ENCODE measurements at regions not wholly inside any gene's neighbourhood (a gene's known extent, or its start where the extent isn't known, plus 50 kb on each side); places are given as distances from the start of the nearest gene placed in this dataset.
"Not testable (repeated sequence)": the region's sequence is repeated elsewhere in the genome, so short reads cannot be mapped to it uniquely, and the experiment has no call there.

DNA sequence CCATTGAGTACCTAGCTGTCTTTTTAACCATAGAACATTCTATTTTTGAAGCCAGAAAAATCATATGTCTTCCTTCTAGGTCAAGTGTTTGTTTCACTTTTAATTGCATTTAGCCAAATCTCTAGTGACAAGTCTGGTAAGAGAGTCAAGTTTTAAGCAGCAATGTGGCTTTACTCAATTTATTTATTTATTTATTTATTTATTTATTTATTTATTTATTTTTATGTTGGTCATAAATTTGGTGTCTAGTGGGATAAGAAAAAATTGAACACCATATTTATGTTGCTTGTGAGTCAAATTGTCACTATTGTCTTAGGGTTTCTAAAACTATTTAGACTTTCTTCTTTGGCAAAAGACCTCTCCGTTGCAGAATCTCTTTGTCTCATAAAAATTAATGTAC, 174.5 kb upstream of the BCHE start:
- DNase-seq = no peak

DNA sequence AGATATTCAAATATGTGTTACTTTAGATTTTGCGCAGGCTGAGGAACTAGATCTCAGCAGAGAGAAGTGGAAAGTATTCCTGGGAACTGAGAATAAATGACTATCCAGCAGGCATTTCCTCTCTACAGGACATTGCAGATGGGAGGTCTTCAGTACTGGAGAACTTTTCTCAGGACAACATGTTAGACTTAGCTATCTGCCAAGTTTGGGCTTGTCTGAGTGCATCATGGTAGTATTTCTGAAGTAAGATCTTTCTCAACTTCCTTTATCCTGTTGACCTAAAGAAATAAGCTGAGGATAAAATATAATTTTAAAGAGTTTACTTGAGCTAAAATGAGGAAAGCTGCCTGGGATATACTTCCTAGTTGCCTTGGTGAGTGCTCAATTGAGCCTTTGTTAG, 167.9 kb upstream of the BCHE start:
- no peak for DNase-seq

DNA sequence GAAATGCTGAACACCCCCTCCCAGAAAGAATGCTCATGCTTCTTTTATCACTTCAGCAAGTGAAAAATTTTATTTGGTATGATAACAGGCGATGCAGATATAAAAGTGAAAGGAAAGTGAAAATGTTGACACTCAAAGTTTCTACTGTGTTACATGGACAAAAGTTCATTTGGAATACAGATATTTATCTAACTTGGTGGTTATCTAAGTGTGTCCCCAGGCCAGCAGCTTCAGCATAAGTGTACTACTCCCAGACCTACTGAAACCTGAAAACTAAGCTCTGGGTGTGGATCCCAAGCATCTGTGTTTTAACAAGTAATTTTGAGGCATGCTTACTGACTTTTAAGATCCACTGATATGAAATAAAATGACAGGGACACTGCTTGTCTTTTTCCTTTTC, 157.1 kb upstream of the BCHE start:
- DNase-seq = no peak

- no peak for DNase-seq
These were observed 147.4 kb upstream of the BCHE start for GRCh38 chr3:165984589-165984988.

DNA sequence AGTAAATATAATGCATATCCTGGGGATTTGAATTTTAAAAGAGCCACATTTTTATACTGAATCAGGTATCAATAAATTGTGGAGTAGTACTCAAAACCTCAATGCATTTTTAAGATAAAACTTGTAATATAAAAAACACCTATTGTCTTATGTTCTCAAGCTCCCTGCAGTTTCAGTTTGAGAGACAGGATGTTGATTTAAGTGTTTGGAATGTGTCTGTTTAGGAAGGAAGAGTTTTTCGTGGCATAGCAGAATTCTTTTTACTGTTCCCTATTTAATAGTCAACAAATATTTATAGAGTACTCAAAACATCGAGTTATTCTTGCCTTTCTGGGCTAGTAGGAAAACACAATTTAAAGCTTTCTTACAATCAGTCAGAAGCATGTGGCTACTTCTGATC, 146.1 kb upstream of the BCHE start:
- no peak for DNase-seq

GRCh38 chr3:165981318-165981717, 144.1 kb upstream of the BCHE start:
- no peak for DNase-seq

DNA sequence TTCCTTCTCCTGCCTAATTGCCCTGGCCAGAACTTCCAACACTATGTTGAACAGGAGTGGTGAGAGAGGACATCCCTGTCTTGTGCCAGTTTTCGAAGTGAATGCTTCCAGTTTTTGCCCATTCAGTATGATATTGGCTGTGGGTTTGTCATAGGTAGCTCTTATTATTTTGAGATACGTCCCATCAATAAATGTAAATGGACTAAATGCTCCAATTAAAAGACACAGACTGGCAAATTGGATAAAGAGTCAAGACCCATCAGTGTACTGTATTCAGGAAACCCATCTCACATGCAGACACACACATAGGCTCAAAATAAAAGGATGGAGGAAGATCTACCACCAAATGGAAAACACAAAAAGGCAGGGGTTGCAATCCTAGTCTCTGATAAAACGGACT, 123.6 kb upstream of the BCHE start:
- not testable (repeated sequence) for DNase-seq

GRCh38 chr3:165954171-165954570, 116.9 kb upstream of the BCHE start:
- no peak for DNase-seq

- no peak for DNase-seq
These were observed 109.1 kb upstream of the BCHE start for GRCh38 chr3:165946360-165946759.

DNA sequence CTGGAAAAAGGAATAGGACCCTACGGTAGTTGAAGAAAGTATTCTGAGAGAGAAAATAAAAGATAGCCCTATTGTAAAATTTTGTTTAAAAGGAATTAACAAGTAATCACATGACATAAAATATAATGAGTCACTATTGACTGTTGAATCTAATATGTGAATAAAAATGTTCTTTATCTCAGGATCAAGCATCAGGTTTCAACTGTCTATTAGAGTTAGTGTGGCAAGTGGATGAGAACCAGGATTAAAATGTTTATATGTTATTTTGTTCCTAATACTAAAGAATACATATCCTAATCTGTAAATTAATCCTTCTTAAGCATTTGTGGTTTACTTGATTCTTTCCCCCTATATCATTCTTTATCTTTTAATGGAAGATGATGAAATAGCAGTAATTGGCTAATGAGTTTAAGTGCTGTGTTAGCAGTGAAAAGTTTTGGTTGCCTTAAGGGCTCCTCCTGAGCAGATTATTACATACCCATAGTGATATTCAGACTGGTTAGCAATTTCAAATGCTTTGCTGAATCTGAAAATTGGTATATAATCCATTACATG, 101.8 kb upstream of the BCHE start:
- DNase-seq = no peak

DNA sequence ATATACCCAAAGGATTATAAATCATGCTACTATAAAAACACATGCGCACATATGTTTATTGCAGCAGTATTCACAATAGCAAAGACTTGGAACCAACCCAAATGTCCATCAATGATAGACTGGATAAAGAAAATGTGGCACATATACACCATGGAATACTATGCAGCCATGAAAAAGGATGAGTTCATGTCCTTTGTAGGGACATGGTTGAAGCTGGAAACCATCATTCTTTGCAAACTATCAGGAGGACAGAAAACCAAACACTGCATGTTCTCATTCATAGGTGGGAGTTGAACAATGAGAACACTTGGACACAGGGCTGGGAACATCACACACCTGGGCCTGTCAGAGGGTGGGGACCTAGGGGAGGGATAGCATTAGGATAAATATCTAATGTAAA, 98.9 kb upstream of the BCHE start:
- DNase-seq = not testable (repeated sequence)

GRCh38 chr3:165924301-165924791, 87.1 kb upstream of the BCHE start:
- DNase-seq = not testable (repeated sequence)

DNA sequence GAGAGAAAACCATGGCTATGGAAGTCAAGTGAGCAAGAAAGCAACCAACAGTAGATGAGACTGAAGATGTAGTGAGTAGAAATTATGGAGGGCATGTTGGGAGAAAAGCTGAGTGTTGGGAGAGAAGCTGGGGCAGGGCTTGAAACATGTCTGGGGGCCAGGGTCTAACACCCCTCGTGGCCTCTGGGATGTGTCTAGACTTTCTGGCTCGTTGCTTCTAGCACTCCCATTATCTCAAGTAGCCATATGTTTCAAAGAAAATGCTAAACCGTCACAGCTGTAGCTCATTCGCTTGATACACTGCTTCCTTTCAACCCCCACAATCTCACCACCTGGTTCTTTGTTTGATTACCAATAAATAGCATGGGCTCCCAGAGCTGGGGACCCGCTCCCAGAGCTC, 83.8 kb upstream of the BCHE start:
- DNase-seq = no peak

DNA sequence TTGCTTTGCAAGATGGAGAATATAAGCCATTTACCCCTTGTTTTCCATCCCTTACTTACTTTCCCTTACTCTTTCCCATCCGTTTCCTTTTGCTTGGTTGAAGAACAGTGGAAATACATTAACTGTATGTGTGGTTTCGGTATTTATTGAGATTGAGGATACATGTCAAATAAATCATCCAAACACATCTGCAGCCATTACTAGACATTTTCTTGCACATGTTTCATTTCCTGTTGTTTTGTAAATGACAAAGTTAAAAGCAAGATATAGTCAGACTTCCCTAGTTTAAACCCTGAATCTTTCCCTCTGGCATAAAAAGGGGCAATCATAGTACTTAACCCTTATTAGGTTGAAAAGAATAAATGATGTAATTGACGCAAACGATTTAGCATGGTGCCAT, 82.1 kb upstream of the BCHE start:
- DNase-seq = no peak

DNA sequence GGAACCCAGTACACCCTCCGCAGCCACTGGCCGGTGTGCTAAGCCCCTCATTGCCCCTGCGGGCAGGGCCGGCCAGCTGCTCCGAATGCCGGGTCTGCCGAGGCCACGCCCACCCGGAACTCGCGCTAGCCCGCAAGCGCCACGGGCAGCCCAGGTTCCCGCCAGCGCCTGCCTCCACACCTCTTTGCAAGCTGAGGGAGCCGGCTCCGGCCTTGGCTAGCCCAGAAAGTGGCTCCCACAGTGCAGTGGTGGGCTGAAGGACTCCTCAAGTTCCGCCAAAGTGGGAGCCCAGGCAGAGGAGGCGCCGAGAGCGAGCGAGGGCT, 81.4 kb upstream of the BCHE start:
- no peak for DNase-seq

DNA sequence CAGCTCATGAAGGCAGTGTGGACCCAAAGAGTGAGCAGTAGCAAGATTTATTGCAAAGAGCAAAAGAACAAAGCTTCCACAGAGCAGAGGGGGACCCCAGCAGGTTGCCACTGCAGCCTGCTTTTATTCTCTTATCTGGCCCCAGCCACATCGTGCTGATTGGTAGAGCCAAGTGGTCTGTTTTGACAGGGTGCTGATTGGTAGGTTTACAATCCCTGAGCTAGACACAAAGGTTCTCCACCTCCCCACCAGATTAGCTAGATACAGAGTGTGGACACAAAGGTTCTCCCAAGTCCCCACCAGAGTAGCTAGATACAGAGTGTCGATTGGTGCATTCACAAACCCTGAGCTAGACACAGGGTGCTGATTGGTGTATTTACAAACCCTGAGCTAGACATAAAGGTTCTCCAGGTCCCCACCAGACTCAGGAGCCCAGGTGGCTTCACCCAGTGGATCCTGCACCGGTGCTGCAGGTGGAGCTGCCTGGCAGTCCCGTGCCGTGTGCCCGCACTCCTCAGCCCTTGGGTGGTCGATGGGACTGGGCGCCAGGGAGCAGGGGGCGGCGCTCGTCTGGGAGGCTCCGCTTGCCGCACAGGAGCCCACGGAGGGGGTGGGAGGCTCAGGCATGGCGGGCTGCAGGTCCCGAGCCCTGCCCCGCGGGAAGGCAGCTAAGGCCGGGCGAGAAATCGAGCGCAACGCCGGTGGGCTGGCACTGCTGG, 80.9 kb upstream of the BCHE start:
- not testable (repeated sequence) for DNase-seq

DNA sequence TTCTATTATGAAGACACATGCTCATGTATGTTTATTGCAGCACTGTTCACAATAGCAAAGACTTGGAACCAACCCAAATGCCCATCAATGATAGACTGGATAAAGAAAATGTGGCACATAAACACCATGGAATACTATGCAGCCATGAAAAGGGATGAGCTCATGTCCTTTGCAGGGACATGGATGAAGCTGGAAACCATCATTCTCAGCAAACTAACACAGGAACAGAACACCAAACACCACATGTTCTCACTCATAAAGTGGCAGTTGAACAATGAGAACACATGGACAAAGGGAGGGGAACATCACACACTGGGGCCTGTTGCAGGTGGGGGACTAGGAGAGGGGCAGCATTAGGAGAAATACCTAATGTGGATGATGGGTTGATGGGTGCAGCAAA, 77.9 kb upstream of the BCHE start:
- DNase-seq = not testable (repeated sequence)

GRCh38 chr3:165903885-165904630, 66.8 kb upstream of the BCHE start:
- no peak for DNase-seq

- no peak for DNase-seq
These were observed 61.8 kb upstream of the BCHE start for GRCh38 chr3:165899066-165899465.

- no peak for DNase-seq
These were observed 59.9 kb upstream of the BCHE start for GRCh38 chr3:165897137-165897536.

DNA sequence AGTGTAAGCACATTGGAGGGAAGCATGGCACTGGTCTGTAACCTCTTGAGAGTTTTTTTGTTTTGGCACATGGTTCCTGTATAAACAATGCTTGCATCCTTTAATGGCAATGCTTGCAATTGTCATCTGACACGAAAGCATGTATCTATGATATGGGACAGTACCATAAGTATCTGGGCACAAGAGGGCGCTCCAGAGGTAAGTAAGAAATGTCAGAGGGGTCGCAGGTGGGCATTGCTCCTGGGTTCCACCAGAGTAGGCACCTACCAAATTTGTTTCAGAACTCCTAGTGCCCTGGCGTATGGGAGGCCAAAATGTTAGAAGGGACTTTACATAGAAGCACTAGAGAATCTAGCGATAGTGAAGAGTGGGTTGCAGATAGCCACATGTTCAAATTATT, 58.7 kb upstream of the BCHE start:
- peak; percentile 26 to 54 for DNase-seq

GRCh38 chr3:165892565-165892964, 55.3 kb upstream of the BCHE start:
- no peak for DNase-seq
